Ascending aorta (tissue), 2 donors: ENCODE measurements at regions not wholly inside any gene's neighbourhood (a gene's known extent, or its start where the extent isn't known, plus 50 kb on each side); places are given as distances from the start of the nearest gene placed in this dataset.

Experiments
- DNase-seq, 2 donors: peaks; one replicate each; pipeline ENCODE4 v3.0.0-alpha.2; 2019; ENCODE audit warnings: low spot score in 2 of 2
- H3K27ac ChIP-seq, 2 donors: fragments of 200-600 bp; sonication (generic); one replicate each; pipeline ENCODE4 v1.5.1; 2016 to 2017; ENCODE audit warnings: mild to moderate bottlenecking in 1 of 2
- H3K27me3 ChIP-seq: fragments of 200-600 bp; sonication (generic); one replicate; pipeline ENCODE4 v1.5.1; 2017
- H3K36me3 ChIP-seq, 2 donors: fragments of 200-600 bp; sonication (generic); one replicate each; pipeline ENCODE4 v1.5.1; 2016
- H3K4me1 ChIP-seq, 2 donors: fragments of 200-600 bp; sonication (generic); one replicate each; pipeline ENCODE4 v1.5.1; 2016 to 2017; ENCODE audit warnings: mild to moderate bottlenecking in 1 of 2
- H3K4me3 ChIP-seq, 2 donors: fragments of 200-600 bp; sonication (generic); one replicate each; pipeline ENCODE4 v1.5.1; 2016 to 2017; ENCODE audit warnings: mild to moderate bottlenecking in 1 of 2
- H3K9me3 ChIP-seq, 2 donors: fragments of 200-600 bp; sonication (generic); one replicate each; pipeline ENCODE4 v1.5.1; 2016
- intact Hi-C: fragments of 100-400 bp; cut with DNase I; formaldehyde crosslinking; loops from one replicate; pipeline ENCODE4 v1.15.1; 2023
- TF ChIP-seq, protein P1 (sequence below), 3 experiments: fragments of 200-600 bp in 2 of 3; fragments of 450-650 bp in 1 of 3; sonication (generic) in 2 of 3; IDR thresholded peaks; one replicate each; pipeline ENCODE4 v1.5.1; 2016 to 2019; ENCODE audit warnings: antibody characterized with exemption in 3 of 3, mild to moderate bottlenecking in 1 of 3, moderate library complexity in 1 of 3

DNA sequence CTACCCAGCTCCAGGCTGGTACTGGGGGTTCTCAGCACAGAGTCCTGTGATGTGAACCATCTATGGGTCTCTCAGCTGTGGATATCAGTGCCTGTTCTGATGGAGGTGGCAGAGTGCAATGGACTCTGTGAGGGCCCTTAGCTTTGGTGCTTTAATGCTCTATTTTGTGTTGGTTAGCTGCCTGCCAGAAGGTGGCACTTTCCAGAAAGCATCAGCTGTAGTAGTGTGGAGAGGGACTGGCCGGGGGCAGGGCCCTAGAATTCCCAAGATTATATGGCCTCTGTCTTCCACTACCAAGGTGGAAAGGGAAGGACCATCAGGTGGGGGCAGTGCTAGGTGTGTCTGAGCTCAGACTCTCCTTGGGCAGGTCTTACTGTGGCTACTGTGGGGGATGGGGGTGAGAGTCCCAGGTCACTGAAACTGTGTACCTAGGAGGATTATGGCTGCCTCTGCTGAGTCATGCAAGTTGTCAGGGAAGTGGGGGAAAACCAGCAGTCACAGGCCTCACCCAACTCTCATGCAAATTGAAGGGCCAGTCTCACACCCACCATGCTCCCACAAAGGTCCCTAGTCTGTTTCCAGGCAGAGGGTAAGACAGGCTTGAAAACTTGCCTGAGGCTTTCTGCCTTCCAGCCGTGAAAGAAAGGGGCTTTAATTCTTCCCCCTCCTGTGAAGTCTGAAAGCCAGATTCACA is 878.1 kb downstream of the C12orf50 start:
- Histone ChIP-seq H3K9me3 (no peaks in the 10 kb centered on the region), H3K36me3 (no peaks in the 10 kb centered on the region), H3K4me1 (peaks cover 0 to 6% of the 10 kb centered on the region in 2 donors), H3K4me3 (no peak overlapping the region), H3K27ac (no peak overlapping the region), H3K27me3 (no peaks in the 10 kb centered on the region)
- intact Hi-C loops, result no loop called here
- TF ChIP-seq, protein P1, sequence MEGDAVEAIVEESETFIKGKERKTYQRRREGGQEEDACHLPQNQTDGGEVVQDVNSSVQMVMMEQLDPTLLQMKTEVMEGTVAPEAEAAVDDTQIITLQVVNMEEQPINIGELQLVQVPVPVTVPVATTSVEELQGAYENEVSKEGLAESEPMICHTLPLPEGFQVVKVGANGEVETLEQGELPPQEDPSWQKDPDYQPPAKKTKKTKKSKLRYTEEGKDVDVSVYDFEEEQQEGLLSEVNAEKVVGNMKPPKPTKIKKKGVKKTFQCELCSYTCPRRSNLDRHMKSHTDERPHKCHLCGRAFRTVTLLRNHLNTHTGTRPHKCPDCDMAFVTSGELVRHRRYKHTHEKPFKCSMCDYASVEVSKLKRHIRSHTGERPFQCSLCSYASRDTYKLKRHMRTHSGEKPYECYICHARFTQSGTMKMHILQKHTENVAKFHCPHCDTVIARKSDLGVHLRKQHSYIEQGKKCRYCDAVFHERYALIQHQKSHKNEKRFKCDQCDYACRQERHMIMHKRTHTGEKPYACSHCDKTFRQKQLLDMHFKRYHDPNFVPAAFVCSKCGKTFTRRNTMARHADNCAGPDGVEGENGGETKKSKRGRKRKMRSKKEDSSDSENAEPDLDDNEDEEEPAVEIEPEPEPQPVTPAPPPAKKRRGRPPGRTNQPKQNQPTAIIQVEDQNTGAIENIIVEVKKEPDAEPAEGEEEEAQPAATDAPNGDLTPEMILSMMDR (IDR thresholded peaks at IDR 0.05), result no peak
- no peak for DNase-seq

DNA sequence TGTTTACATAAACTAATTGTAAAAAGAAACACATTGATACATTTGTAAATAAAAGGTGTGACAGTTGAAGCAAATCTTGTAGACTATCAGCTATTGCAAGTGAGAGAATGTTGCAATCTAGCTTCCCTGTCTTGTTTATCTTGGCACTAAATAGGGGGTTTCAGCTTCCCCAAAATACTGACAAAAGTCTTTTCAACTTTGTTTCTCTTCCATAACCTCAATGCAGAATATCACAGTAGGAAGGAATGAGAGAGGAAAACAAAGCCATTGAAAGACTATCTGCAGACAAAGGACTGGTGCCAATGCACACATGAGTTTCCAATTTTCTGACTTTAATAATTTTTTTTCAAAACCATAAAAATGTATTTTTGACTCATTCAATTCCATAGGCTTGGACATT is 886.2 kb upstream of the MGAT4C start:
- H3K36me3 ChIP-seq, result no peaks in the 10 kb centered on the region
- intact Hi-C loops, result no loop called here
- no peaks in the 10 kb centered on the region for H3K4me1 ChIP-seq
- DNase-seq, result no peak
- TF ChIP-seq, protein P1 (IDR thresholded peaks at IDR 0.05), result no peak
- no peaks in the 10 kb centered on the region for H3K9me3 ChIP-seq
- H3K27ac ChIP-seq, result no peak overlapping the region
- no peaks in the 10 kb centered on the region for H3K27me3 ChIP-seq
- no peak overlapping the region for H3K4me3 ChIP-seq

DNA sequence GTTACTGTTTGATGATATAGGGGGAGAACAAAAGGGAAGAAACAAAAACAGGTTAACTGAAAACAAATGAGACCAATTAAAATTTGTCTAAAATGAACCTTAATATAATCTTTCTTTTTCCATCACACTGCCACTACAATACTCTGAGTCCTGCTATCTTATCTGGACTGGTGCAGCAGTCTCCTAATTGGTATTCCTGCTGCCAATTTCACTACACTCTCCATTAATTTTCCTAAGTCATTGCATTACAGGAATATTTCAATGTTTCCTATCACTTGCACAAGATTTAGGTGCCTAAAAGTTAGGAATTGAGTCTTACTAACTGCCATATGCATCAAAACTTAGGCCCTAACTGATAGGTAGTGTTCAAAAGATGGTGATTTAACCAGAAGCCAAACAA is 884.9 kb upstream of the MGAT4C start:
- Histone ChIP-seq H3K4me1 (no peaks in the 10 kb centered on the region), H3K36me3 (no peaks in the 10 kb centered on the region), H3K9me3 (no peaks in the 10 kb centered on the region), H3K4me3 (no peak overlapping the region), H3K27me3 (no peaks in the 10 kb centered on the region), H3K27ac (no peak overlapping the region)
- intact Hi-C loops, result no loop called here
- TF ChIP-seq, protein P1 (IDR thresholded peaks at IDR 0.05), result no peak
- no peak for DNase-seq

DNA sequence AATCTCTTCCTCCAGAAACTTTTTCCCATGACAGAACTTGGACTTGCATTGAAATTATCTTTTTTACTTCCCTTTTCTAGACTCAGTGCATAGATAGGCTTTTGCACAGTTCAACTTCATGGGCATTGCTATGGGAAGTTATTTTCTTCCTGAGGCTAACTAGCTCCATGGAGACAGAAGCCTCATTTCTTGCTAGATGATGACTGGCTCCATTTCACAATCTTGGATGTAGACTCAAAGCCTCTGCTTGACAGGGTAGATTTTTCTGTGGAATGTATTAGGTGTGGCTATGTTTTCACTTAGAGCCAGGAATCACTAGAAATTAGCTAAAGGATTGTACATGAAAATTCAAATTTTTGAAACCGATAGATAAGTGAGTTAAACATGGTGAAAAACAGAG is 884.1 kb upstream of the MGAT4C start:
- no peaks in the 10 kb centered on the region for H3K27me3 ChIP-seq
- H3K4me1 ChIP-seq, result no peaks in the 10 kb centered on the region
- intact Hi-C loops, result no loop called here
- H3K9me3 ChIP-seq, result no peaks in the 10 kb centered on the region
- no peaks in the 10 kb centered on the region for H3K36me3 ChIP-seq
- H3K4me3 ChIP-seq, result no peak overlapping the region
- H3K27ac ChIP-seq, result no peak overlapping the region
- TF ChIP-seq, protein P1 (IDR thresholded peaks at IDR 0.05), result no peak
- DNase-seq, result no peak

DNA sequence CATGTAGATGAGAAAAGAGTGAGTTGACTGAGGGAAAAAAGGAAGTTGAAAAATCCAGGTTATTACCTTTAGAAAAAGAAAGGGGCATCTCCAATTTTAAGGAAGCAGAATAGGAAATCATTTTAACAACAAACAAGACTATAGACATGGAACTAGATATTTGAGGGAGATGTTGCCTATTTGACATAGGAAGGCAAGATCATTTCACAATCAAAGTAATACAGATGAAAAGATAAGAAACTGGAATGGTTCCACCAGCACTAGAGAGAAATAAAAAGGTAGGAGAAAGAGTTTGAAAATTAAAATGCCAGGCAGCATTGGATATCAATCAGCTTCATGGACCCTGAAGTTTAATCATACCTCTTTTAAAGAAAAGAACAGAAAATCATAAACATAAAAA is 881.0 kb upstream of the MGAT4C start:
- TF ChIP-seq, protein P1 (IDR thresholded peaks at IDR 0.05), result no peak
- no peak overlapping the region for H3K4me3 ChIP-seq
- no peaks in the 10 kb centered on the region for H3K4me1 ChIP-seq
- no peaks in the 10 kb centered on the region for H3K27me3 ChIP-seq
- intact Hi-C loops, result no loop called here
- no peaks in the 10 kb centered on the region for H3K9me3 ChIP-seq
- H3K27ac ChIP-seq, result no peak overlapping the region
- DNase-seq, result no peak
- no peaks in the 10 kb centered on the region for H3K36me3 ChIP-seq
